T-helper 17 cell (primary cell): ENCODE measurements at regions not wholly inside any gene's neighbourhood (a gene's known extent, or its start where the extent isn't known, plus 50 kb on each side); places are given as distances from the start of the nearest gene placed in this dataset.
"Not testable (repeated sequence)": the region's sequence is repeated elsewhere in the genome, so short reads cannot be mapped to it uniquely, and the experiment has no call there.

Experiments
- ATAC-seq: fragments of 150-1000 bp; cut with Tn5 transposase; 2 replicates; pipeline ENCODE4 v1.10.0; 2021; ENCODE audit warnings: mild to moderate bottlenecking, moderate library complexity
- DNase-seq, 3 donors: peaks; one replicate each; pipeline versions ENCODE4 v3.0.0 to v3.0.0-alpha.2; 2020 to 2021
- H3K9me3 ChIP-seq: one replicate; pipeline ENCODE4 v1.7.0; 2013; ENCODE audit warnings: low read length, mild to moderate bottlenecking; ENCODE audit not compliant: control insufficient read depth, poor library complexity, severe bottlenecking
- H3K27ac Mint-ChIP-seq: one replicate; pipeline ENCODE4 v1.8.0; 2022; ENCODE audit warnings: mild to moderate bottlenecking, moderate library complexity, mixed read lengths
- H3K27me3 Mint-ChIP-seq: one replicate; pipeline ENCODE4 v1.8.0; 2022; ENCODE audit warnings: mixed read lengths
- H3K36me3 Mint-ChIP-seq: one replicate; pipeline ENCODE4 v1.8.0; 2022; ENCODE audit warnings: low read depth, mixed read lengths
- H3K4me1 Mint-ChIP-seq: one replicate; pipeline ENCODE4 v1.8.0; 2022; ENCODE audit warnings: mild to moderate bottlenecking, mixed read lengths
- H3K4me3 Mint-ChIP-seq: one replicate; pipeline ENCODE4 v1.8.0; 2022; ENCODE audit warnings: mild to moderate bottlenecking, moderate library complexity, mixed read lengths

- not testable (repeated sequence) for H3K27me3 Mint-ChIP-seq, H3K36me3 Mint-ChIP-seq, DNase-seq, H3K4me1 Mint-ChIP-seq, H3K9me3 ChIP-seq, ATAC-seq, H3K27ac Mint-ChIP-seq
- peak overlapping the region; percentile 25 for H3K4me3 Mint-ChIP-seq
These were observed 331.0 kb downstream of the BCL2L11 start for GRCh38 chr2:111451692-111452199.

DNA sequence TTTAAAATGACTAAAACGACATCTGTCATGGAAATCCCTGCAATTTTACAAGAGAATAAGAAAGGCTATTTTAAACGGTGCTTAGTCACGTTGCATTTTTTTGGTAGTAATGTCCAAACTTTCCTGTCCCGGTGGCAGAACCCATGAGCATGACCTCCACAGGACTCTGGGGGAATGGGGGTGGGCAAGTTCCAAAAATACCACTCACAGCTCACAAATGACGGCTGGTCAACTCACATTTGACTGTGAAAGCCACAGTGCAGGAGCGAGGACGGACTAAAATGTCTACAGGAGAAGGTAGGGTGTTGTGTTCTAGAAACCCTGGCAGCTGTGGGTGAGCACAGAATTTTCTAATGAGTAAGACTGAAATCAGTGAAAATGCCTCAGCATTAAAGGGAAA, 331.5 kb downstream of the BCL2L11 start:
- not testable (repeated sequence) for H3K27me3 Mint-ChIP-seq, H3K36me3 Mint-ChIP-seq, H3K4me1 Mint-ChIP-seq, H3K9me3 ChIP-seq, H3K27ac Mint-ChIP-seq, ATAC-seq, DNase-seq
- H3K4me3 Mint-ChIP-seq = peak overlapping the region; percentile 25

GRCh38 chr2:111453308-111453707, 332.6 kb downstream of the BCL2L11 start:
- H3K27ac Mint-ChIP-seq, ATAC-seq, H3K4me1 Mint-ChIP-seq, DNase-seq, H3K27me3 Mint-ChIP-seq, H3K9me3 ChIP-seq, H3K36me3 Mint-ChIP-seq, H3K4me3 Mint-ChIP-seq: not testable (repeated sequence)

GRCh38 chr2:111453816-111454215, 333.1 kb downstream of the BCL2L11 start:
- DNase-seq, H3K27me3 Mint-ChIP-seq, H3K36me3 Mint-ChIP-seq, H3K4me3 Mint-ChIP-seq, ATAC-seq, H3K27ac Mint-ChIP-seq, H3K9me3 ChIP-seq, H3K4me1 Mint-ChIP-seq: not testable (repeated sequence)

GRCh38 chr2:111454404-111454803, 333.7 kb downstream of the BCL2L11 start:
- H3K4me1 Mint-ChIP-seq, H3K27ac Mint-ChIP-seq, H3K36me3 Mint-ChIP-seq, H3K4me3 Mint-ChIP-seq, H3K9me3 ChIP-seq, H3K27me3 Mint-ChIP-seq: not testable (repeated sequence)
- peak; percentile 95 for ATAC-seq
- peak in 1 of 3 donors; percentile 16 for DNase-seq

DNA sequence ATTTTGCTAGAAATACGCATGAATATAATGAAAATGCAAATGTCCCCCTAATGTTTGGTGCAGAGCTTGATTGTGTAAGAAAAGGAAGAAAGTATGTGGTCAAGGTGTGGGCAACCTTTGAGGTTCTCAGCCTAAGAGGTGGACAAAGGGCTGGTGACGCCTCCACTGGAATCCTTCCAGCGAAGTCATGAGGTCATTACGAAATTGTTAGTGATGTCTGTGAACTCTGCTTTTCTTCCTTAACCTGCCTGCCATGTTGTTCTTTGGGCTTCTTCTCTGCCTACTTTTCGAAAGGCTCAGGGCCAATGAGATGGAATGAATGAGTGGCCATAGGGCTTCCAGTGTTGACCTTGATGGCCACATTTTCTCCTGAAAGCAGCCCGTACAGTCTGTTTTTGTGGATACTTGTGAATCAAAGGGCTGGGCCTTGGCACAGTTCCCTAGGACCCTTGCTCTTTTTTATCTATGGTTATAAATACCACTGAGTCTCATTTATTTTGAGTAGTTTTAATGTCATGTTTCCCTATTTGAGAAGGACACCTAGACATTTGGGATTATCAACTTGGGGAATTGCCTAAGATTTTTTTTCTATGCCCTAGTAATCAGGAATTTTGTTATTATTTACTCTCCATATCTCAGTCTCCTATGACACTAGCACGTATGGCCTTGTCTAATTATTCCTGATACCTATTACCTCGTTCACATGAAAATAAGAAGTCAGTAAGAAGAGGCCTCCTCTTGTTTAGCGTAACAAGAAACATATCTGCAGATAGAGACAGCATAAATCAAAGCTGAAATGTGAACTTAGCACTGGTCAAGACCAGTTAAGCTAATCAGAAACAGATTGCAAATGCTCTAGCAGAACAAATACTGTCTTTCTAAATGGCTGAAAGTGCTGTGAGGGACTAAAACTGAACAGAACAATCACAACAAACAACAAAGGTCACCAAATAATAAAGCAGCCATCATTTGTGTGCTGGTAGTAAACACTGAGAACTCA, 334.6 kb downstream of the BCL2L11 start:
- H3K27ac Mint-ChIP-seq = peak overlapping the region; percentile 54
- not testable (repeated sequence) for DNase-seq, H3K4me3 Mint-ChIP-seq, H3K4me1 Mint-ChIP-seq, ATAC-seq, H3K9me3 ChIP-seq, H3K27me3 Mint-ChIP-seq, H3K36me3 Mint-ChIP-seq

- not testable (repeated sequence) for H3K9me3 ChIP-seq, ATAC-seq, H3K4me1 Mint-ChIP-seq, H3K36me3 Mint-ChIP-seq, H3K27ac Mint-ChIP-seq, DNase-seq, H3K4me3 Mint-ChIP-seq, H3K27me3 Mint-ChIP-seq
These were observed 336.5 kb downstream of the BCL2L11 start for GRCh38 chr2:111457191-111457590.

GRCh38 chr2:111460901-111461300, 340.2 kb downstream of the BCL2L11 start:
- H3K27me3 Mint-ChIP-seq, H3K4me3 Mint-ChIP-seq, DNase-seq, H3K27ac Mint-ChIP-seq, ATAC-seq, H3K36me3 Mint-ChIP-seq, H3K9me3 ChIP-seq, H3K4me1 Mint-ChIP-seq: not testable (repeated sequence)

- H3K36me3 Mint-ChIP-seq, DNase-seq, H3K4me1 Mint-ChIP-seq: not testable (repeated sequence)
These were observed 341.1 kb downstream of the BCL2L11 start for GRCh38 chr2:111461831-111462230.

DNA sequence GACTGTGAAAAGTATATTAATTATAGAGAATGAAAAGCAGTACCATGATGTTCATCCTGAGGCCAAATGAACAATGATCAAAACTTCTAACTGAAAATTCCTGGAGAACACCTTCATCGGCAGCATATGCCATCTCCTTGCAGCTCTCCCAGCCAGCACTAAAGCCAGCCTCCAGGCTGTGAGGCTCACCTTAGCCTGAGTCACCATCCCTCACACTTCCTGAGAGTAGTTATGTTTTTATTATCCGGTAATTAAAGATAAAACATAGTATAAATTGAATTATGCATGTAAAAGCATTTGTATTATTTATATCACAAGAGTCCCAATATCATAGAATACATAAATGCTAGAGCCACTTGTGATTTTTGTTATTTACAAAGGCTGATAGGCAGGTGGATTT, 341.9 kb downstream of the BCL2L11 start:
- H3K27ac Mint-ChIP-seq, H3K36me3 Mint-ChIP-seq, ATAC-seq, DNase-seq, H3K9me3 ChIP-seq, H3K4me1 Mint-ChIP-seq, H3K27me3 Mint-ChIP-seq, H3K4me3 Mint-ChIP-seq: not testable (repeated sequence)

More at GRCh38 chr2:111461831-111462230, 341.1 kb downstream of the BCL2L11 start:
- H3K4me3 Mint-ChIP-seq, H3K27me3 Mint-ChIP-seq, H3K9me3 ChIP-seq, ATAC-seq, H3K27ac Mint-ChIP-seq: not testable (repeated sequence)

GRCh38 chr2:111463238-111463848, 342.6 kb downstream of the BCL2L11 start:
- H3K36me3 Mint-ChIP-seq, H3K9me3 ChIP-seq, H3K4me1 Mint-ChIP-seq, DNase-seq, H3K27me3 Mint-ChIP-seq: not testable (repeated sequence)
- Mint-ChIP-seq H3K27ac (peak overlapping the region; percentile 21), H3K4me3 (peak overlapping the region; percentile 33)
- ATAC-seq = peak; percentile 29

DNA sequence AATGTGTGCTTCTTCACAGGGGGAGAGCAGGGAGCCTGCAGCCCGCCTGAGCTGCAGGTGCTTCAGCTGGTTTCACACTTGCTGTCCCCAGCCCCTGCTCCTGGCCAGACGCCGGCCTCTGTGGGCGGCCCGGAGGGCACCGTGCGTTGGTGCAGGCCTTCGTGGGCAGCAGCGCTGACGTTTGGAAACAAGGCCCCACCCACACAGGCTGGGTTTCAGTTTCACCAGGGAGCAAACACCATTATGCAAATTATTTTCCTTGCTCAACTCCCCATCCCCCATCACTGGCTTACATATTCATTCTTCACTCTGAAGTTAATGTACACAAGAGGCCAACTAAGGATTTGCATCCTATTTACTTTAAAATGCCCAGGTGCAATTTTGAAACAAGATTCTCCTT, 343.2 kb downstream of the BCL2L11 start:
- not testable (repeated sequence) for H3K27me3 Mint-ChIP-seq, H3K36me3 Mint-ChIP-seq, H3K4me1 Mint-ChIP-seq, DNase-seq, H3K9me3 ChIP-seq
- ATAC-seq = peak; percentile 92
- H3K4me3 Mint-ChIP-seq = peak overlapping the region; percentile 33
- H3K27ac Mint-ChIP-seq = peak overlapping the region; percentile 21

DNA sequence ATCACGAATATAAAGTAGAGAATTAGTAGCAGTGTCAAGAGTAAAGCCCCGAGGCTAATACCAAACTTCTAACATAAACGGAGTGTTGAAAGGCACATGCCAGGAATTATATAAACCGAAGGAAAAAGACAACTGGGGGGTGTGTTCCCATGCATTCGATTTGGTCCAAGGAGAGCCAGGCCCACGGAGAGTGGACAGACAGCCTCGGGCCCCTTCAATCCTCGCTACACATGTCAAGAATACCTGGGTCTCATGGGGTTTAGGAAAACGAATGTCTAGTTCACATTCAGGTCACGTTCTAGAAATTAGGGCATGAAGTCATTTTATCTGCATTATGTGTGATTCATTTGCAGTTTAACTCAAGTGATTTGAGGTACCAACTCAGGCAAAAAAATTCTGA, 343.7 kb downstream of the BCL2L11 start:
- not testable (repeated sequence) for H3K9me3 ChIP-seq, H3K27me3 Mint-ChIP-seq, H3K4me1 Mint-ChIP-seq, DNase-seq, H3K4me3 Mint-ChIP-seq, H3K27ac Mint-ChIP-seq, H3K36me3 Mint-ChIP-seq
- peak; percentile 2 for ATAC-seq
